Activated CD4-positive, alpha-beta T cell treated with anti-CD3 and anti-CD28 coated beads, Interleukin-2, Interleukin-4, amounts not matched to agents 100 ng/mL and 50 ng/mL, durations not matched to agents 16 hours and 8 hours (primary cell): ENCODE measurements at regions not wholly inside any gene's neighbourhood (a gene's known extent, or its start where the extent isn't known, plus 50 kb on each side); places are given as distances from the start of the nearest gene placed in this dataset.
"Not testable (repeated sequence)": the region's sequence is repeated elsewhere in the genome, so short reads cannot be mapped to it uniquely, and the experiment has no call there.

ENCODE experiments used
- DNase-seq: peaks from one replicate; pipeline ENCODE4 v3.0.0-alpha.2; 2020; ENCODE audit warnings: low spot score

DNA sequence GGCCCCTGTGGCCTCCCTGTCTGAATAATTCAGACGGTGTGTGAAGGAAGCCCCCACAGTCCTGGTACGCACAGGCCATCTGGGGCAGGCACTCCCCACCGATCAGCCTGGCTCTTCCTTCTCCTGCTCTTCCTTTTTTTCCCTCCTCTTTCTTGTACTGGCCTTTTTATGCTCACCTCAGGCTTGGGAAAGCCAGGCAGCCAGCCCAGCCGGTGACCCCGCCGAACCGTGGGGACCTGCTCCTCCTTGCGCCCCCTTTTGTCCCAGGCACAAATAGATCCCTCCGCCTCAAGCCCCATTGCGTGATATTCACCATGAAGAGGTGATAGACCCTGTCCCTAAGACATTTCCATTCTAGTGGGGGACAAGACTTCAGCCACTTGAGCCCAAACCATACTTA is 80.2 kb upstream of the BRD7 start:
- DNase-seq: no peak

DNA sequence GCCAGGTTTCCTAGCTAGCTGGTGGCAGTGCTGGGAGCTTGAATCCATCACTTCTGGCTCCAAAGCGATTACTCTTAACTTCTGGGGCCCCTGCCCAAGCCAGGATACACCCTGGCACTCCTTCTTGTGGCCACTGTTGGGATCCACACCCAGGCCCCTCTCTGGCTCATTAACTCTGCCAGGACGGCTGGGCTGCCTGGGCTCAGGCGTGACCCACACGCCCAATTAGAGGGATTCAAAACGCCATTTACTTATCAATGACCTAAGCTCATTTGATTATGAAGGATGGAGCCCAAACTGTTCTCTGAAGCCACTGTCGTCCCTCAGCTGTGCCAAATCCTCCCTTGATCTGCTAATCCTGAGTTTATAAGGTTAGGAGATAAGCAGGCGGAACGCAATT is 79.7 kb upstream of the BRD7 start:
- no peak for DNase-seq

DNA sequence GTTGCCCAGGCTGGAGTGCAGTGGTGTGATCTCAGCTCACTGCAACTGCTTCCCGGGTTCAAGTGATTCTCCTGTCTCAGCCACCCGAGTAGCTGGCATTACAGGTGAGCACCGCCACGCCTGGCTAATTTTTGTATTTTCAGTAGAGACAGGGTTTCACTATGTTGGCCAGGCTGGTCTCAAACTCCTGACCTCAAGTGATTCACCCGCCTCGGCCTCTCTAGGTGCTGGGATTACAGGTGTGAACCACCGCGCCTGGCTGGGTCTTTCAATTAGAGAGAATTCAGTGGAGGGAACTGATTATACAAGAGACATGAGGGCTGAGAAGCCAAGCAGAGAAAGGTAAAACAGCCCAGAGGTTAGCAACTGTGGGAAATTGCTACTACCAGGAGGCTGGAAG is 78.6 kb upstream of the BRD7 start:
- not testable (repeated sequence) for DNase-seq

DNA sequence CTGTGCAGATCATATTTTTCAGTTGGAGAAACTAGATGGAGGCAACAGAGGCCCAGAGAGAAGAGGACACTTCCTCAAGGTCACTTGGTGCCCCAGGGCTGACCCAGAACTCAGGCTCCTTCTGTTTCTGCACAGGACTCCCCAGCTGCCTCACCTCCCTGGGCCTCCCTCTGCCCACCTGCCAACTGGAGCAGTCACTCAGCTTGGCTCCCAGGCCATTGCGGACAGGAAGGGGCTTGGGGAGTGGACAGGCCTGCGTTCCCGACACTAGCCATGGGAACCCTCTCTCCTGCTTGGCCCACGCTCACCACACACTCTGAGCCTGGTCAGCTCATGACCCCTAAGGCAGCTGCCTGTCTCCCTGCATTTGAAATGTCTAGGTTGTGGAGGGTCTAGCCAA is 78.1 kb upstream of the BRD7 start:
- no peak for DNase-seq

DNA sequence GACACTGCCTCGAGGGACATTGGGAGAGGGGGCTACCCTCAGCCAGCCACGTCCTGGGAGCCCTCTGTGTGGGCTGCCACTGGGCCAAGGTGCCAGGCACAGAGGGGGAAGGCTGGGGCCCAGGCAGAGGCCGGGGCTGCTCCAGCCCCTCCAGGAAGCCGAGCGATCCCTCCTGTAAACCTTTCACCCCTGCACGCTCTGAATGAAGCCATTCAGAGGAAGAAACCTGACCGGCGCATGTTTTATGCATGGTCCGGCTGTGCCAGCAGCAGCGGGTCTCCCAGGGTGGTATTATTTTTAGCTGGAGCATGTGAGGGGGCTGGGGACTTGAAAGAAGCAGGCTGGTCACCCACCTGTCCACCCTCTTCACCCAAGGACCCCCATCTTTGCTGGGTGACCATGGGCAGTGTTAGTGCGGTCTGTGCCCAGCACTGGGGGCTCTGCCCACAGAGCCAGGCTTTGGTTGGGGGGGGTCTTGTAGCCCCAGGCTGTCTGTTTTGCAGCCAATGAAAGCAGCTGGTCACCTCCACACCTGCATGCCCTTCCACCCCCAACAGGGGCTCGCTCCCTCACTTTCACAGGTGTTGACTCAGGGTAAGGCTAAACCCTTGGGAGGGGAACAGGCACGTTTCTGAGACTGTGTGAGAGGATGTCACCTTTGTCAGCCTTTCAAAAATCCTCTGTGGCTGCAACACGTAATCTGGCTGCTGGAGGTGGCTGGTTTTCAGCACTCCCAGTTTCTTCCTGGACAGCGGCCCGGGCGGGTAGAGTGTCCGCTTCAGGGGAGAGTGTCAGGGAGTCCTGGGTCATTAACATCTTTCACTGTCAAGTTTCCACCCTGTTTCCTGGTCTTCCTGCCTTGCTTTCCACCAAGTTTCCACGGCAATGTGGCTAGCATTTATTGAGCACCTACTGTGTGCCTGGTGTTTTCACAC is 77.1 kb upstream of the BRD7 start:
- DNase-seq: no peak

DNA sequence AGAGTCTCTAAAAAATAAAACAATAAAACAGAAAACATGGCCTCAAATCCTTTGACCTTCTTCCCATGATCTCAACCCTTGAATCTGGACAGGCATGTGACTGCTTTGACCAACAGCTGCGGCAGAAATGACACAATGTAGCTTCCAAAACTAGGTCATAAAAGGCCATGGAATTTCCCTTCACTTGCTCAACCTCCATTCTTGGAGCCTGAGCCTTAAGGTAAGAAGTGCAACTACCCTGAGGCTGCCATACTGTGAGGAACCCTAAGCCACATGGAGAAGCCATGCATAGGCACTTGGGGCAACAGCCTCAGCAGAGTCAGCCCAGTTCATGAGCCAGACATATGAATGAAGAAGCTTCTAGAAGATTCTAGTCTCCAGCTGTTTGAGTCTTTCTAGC is 75.7 kb upstream of the BRD7 start:
- DNase-seq: no peak

DNA sequence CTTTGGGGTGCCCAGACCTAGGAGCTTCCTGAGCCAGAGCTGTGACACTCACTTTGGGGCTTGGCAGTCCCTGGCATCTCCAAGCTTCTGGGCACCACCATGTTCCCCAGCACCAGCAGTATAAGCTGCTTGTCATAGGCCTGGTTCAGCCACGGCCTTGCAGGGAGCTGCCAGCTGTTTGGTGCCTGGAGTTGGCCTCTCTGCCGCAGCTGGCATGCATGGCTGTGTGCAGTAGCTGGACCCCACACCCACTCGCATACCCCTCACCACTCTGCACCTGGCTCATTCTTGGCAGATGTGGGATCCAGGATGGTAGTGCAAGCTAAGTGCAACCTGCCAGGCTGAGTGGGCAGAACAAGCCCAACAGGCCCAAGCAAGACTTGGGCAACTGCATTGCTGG is 73.4 kb upstream of the BRD7 start:
- no peak for DNase-seq

DNA sequence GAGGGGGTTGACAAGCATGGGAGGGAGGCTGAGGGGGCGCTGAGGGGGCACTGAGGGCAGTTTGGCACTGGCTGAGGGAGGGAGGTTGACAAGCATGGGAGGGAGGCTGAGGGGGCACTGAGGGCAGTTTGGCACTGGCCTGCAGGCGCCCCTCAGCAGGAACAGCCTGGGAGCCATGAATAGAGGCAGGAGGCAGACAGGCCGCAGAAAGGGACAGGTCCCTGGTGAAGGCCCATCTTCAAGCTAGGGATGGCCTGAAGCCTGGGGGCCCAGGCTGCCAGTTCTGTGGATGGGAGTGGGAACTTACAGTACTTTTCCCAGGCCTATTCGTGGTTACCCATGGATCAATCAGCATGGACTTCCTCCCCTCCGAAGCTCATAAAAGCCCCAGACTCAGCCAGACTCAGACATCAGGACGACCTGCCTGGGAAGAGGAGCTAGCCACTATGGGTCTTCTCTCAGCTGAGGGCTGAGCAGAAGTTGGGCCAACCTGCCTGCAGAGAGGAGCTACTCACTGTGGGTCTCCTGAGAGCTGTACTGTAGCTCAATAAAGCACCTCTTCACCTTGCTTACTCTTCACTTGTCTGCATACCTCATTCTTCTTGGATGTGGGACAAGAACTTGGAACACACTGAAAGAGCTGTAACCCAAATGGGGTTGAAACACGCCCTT is 72.8 kb upstream of the BRD7 start:
- no peak for DNase-seq

DNA sequence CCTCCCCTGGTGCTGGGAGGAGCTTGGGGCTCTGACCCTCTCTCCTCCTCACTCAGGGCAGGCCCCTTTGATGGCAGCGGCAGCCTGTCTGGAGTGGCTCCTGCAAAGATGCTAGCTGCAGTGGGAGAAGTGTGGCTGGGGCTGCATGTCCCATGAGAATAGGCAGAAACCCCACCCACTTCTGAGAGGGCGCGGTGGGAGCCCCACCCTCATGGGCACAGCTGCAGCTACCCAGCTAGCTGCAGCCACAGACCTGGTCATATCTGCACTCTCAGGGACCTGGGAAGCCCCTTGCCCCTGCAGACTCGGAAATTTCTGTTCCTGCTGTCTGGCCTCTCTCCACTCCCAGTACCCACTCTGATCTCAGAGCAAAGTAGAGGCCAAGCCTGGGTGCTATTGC is 72.2 kb upstream of the BRD7 start:
- DNase-seq: no peak

DNA sequence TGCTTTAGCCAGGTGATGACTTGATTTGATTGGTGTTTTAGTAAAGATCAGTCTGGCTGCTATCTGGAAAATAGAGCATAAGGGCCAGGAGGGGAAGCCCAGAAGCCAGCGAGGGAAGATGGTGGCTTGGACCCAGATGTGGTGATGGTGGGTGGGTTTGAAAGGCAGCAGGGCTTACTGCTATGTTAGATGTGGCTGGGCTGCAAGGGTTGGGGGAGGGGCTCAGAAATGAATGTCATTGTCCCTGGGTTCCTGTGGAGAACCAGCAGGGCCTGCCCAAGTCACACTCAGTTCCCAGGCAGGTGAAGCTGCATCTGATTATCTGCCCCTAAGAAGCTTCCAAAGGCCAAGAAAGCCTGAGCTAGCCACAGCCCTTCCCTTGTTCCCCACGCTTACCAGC is 71.7 kb upstream of the BRD7 start:
- DNase-seq: no peak

DNA sequence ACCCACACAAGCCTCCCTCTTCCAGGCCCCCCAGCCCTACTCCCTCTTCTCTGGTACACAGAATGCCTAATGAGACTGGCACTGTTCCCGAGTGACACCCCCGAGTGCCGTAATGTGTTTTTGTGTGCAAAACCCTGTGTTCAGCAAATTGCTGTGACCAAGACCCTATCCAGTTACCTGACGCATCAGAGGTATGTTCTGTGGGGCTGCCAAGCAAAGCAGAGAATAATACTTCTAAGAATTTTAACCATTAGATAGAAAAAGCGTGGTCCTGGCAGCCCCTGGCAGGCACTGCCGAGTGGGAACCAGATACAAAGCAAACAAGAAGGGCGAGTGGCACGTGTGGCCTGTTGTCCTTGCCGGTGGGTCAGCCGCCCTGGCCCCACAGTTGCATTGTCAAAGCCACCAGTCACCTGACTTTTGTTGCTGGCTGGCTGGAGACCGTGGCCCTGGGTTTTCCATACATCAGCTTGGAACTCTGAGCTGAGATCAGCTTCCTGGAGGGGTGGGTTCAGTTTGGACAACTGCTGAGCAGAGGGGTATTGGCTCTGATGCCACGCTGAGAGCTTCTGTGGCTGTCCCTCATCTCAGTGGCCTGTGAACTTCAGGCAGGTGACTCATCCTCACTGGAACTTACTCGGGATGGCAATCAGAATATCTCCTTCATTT is 69.1 kb upstream of the BRD7 start:
- DNase-seq: no peak

DNA sequence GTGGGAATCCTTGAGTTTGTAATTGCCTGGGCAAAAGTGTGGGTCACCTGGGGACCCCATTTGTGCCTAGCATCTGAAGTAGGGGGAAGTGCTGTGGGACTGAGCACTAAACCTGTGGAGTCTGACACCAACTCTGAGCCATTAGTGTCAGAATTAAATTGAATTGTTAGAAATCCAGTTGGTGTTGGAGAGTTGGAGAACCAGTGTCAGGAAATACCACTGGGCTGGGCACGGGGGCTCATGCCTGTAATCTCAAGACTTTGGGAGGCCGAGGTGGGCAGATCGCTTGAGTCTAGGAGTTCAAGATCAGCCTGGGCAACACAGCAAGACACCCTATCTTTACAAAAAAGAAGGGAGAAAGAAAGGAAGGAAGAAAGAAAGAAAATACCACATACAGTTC is 67.5 kb upstream of the BRD7 start:
- DNase-seq: no peak

DNA sequence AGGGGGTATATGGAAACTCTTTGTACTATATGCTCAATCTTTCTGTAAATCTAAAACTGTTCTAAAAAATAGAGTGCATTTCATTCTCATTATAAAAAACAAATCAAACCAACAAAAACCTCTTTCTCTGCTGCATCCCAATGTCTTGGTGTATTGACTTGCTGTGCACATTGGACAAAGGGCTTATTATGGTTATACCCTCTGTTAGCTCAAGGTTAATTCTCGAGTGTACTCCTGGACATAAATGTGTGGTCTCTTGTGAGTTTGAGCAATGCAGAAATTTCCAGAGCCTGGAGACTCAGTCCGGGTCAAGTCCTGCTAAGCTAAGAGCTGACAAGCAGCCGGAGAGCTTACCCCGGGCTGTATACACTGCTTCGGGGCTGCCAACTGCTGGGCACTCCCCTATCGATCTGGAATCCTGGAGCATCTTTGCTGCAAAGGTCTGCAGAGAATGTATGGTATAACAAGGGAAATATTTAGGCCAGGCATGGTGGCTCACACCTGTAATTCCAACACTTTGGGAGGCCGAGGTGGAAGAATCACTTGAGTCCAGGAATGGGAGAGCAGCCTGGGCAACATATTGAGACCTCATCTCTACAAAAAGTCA is 66.2 kb upstream of the BRD7 start:
- no peak for DNase-seq

DNA sequence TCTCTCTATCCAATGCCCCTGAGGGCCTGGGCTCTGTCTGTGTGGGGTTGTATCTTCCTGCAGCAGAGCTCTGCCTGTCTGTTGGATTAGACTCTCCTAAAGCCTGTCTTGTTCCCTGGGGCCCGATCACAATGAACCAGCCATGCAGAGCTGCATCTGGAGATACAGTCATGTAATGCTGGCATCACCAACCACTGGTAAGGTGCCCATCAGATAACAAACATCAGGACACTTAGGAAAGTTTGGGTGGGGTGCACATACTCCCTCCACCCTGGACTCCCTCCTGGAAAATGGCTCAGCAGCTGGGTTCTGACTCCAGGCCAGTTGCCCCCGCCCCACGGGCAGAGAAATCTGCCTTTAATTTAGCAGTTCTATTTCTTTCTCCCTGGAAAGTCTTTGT is 61.3 kb upstream of the BRD7 start:
- DNase-seq: no peak

DNA sequence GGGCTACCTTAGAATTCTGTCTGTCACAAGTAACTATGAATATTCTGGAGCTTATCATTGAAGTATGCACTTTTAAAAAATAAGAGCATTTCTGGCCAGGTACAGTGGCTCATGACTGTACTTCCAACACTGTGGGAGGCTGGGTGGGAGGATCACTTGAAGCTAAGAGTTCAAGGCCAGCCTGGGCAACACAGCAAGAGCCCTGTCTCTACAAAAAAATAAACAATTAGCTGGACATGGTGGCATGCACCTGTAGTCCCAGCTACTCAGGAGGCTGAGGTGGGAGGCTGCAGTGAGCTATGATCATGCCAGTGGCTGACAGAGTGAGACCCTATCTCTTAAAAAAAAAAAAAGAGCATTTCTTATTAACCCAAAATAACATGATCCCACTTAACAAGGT is 60.0 kb upstream of the BRD7 start:
- DNase-seq: no peak

DNA sequence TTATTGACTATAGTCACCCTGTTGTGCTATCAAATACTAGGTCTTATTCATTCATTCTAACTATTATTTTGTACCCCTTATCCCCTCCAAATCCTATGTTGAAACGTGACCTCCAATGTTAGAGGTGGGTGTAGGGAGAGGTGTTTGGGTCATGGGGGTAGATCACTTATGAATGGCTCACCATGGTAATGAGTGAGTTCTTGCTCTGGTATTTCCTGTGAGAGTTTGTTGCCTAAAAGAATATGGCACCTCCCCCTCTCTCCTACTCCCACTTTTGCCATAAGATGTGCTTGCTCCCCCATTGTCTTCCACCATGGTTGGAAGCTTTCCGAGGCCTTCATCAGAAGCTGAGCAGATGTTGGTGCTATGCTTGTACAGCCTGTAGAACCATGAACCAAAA is 59.3 kb upstream of the BRD7 start:
- DNase-seq: no peak

DNA sequence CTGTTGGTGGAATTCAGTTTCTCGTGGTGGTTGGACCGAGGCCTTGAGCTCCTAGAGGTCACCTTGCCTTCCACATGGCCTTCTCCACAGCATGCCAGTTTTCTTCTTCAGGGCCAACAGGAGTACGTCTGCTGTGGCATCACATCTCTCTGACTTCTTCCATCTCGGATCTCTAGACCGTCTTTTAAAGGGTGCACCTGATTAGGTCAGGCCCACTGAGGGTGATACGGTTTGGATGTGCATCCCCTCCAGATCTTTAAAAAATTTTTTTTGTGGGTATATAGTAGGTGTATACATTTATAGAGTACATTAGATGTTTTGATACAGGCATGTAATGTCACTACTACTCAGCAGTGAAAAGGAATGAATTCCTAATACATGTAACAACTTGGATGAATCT is 58.3 kb upstream of the BRD7 start:
- DNase-seq: no peak

DNA sequence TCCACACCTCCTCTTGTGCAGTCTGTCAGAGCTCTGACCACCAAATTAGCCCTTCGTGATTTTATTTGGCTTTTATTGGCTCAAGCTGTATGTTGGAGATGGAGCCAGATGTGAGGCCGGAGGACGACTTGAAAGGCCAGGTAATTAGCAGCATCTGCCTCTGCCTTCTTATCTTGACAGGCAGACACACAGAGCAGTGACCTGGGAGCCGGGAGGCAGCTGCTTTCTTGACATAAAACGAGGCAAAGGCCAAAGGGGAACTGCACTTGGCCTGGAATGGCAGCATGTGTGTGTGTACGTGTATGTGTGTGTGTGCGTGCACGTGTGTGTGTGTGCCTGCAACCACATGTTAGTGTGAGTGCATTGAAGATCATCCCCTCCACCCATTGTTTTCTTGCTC is 56.9 kb upstream of the BRD7 start:
- no peak for DNase-seq

DNA sequence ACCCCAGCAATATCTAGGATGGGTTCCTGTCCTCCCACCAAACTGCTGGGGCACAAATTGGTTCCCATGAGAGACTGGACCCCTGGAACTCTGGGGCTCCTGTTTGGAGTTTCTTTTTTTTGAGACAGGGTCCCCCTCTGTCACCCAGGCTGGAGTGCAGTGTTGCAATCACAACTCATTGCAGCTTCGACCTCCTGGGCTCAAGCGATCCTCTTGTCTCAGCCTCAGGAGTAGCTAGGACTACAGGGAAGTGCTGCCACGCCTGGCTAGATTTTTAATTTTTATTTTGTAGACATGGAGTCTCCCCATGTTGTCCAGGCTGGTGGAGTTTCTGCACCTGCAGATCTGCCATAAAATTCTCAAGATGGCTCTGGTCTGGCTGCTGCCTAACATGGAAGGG is 56.3 kb upstream of the BRD7 start:
- no peak for DNase-seq

DNA sequence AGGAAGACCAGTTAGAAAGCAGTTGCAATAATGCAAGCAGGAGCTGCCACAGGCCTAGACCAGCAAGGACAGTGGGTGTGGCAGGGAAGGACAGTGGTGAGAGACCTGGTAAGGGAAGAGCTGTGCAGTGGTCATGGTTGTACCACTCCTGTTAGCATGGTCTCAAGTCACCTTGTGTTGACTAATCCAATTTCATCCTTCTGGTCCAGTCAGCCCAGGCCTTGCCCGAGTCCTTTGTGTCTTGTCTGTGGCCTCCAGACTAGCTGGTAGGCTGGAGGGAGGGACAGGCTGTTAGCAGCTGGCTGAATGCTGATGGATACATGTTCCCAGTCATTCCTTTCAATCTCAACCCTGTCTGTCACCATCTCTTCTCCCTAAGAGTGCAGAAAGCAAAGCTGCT is 54.1 kb upstream of the BRD7 start:
- no peak for DNase-seq

DNA sequence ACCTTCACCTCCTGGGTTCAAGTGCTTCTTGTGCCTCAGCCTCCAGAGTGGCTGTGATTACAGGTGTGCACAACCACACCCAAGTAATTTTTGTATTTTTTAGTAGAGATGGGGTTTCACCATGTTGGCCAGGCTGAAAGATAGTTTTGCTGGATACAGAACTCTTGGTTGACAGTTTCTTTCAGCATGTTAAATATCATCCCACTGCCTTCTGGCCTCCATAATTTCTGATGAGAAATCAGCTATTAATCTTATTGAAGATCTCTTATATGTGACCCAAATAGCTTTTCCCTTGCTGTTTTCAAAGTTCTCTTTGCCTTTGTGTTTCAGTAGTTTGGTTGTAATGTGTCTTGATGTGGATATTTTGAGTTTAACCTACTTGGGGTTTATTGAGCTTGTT is 50.3 kb upstream of the BRD7 start:
- DNase-seq: no peak
